22Rv1 (cell line): ENCODE measurements at regions not wholly inside any gene's neighbourhood (a gene's known extent, or its start where the extent isn't known, plus 50 kb on each side); places are given as distances from the start of the nearest gene placed in this dataset.

Source experiments
- CTCF ChIP-seq: fragments of 450-650 bp; IDR thresholded peaks from 2 replicates; pipeline ENCODE4 v1.5.1; 2017; ENCODE audit warnings: mild to moderate bottlenecking
- ZFX ChIP-seq: fragments of 450-650 bp; IDR thresholded peaks from 2 replicates; pipeline ENCODE4 v1.6.1; 2017; ENCODE audit warnings: antibody characterized with exemption, borderline replicate concordance

- TF ChIP-seq CTCF (no peak), ZFX (no peak)
Observed at GRCh38 chr14:27211741-27212140, 613.9 kb upstream of the NOVA1 start.
